ENCODE measurements at regions not wholly inside any gene's neighbourhood (a gene's known extent, or its start where the extent isn't known, plus 50 kb on each side); places are given as distances from the start of the nearest gene placed in this dataset.

- H3K27me3 ChIP-seq, result peaks cover 0 to 26% of the 10 kb centered on the region in 2 donors
- no peaks in the 10 kb centered on the region for H3K9me3 ChIP-seq
- TF ChIP-seq, protein P1, sequence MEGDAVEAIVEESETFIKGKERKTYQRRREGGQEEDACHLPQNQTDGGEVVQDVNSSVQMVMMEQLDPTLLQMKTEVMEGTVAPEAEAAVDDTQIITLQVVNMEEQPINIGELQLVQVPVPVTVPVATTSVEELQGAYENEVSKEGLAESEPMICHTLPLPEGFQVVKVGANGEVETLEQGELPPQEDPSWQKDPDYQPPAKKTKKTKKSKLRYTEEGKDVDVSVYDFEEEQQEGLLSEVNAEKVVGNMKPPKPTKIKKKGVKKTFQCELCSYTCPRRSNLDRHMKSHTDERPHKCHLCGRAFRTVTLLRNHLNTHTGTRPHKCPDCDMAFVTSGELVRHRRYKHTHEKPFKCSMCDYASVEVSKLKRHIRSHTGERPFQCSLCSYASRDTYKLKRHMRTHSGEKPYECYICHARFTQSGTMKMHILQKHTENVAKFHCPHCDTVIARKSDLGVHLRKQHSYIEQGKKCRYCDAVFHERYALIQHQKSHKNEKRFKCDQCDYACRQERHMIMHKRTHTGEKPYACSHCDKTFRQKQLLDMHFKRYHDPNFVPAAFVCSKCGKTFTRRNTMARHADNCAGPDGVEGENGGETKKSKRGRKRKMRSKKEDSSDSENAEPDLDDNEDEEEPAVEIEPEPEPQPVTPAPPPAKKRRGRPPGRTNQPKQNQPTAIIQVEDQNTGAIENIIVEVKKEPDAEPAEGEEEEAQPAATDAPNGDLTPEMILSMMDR (IDR thresholded peaks at IDR 0.05), result no peak
- no peak overlapping the region for H3K27ac ChIP-seq
- peak in 1 of 4 donors; percentile 72 for DNase-seq
- no peaks in the 10 kb centered on the region for H3K4me1 ChIP-seq
- H3K36me3 ChIP-seq, result no peaks in the 10 kb centered on the region
- no peak for ATAC-seq
- no peak overlapping the region for H3K4me3 ChIP-seq
- intact Hi-C loops (cut with DNase I), result loop anchor here in 1 of 2 donors (10.0 kb wide), 1 partner anchor 487 kb away; no protein-coding TSS in a partner anchor
These were observed 51.3 kb upstream of the NRN1 start for GRCh38 chr6:6058054-6058444.

DNA sequence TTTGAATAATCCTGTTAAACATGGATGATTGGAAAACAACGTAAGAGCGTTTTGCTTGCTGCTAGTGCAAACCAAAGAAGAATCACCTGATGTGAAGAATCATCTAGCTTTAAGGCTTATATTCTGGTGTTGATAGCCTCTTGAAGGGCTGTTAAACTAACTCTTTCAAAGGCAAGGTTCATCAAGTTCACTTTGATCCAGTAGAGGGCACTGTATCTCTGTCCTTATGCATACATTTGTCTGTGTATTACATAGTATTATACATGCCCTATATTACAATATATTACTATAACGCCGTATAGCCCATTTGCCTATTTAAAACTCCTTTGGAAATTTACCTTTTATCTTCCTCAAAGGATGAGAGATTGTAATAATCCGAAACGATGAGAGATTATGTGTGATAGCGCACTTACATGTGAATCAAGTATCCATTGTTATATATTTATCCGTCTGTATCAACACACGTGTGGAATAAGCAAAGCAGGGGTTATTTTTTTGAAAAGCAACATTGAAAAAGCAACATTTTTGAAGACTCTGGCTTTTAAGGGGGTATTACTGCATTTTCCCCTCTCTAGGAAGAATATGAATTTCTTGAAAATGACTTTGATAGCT, 50.8 kb upstream of the NRN1 start:
- ATAC-seq (peak; percentile 89), DNase-seq (peak in 2 of 4 donors; percentile 22 to 60)
- Histone ChIP-seq H3K4me1 (no peaks in the 10 kb centered on the region), H3K9me3 (no peaks in the 10 kb centered on the region), H3K27me3 (peaks cover 0 to 26% of the 10 kb centered on the region in 2 donors), H3K36me3 (no peaks in the 10 kb centered on the region), H3K27ac (no peak overlapping the region), H3K4me3 (no peak overlapping the region)
- intact Hi-C loops (cut with DNase I), result loop anchor here in 1 of 2 donors (10.0 kb wide), 1 partner anchor 487 kb away; no protein-coding TSS in a partner anchor
- TF ChIP-seq, protein P1 (IDR thresholded peaks at IDR 0.05), result peak; percentile 45 to 69
